OCI-LY1 (cell line): ENCODE measurements at regions not wholly inside any gene's neighbourhood (a gene's known extent, or its start where the extent isn't known, plus 50 kb on each side); places are given as distances from the start of the nearest gene placed in this dataset.

Experiments
- H2AFZ ChIP-seq: fragments of 200-600 bp; sonication (generic), shearing (Covaris generic); 2 replicates; pipeline ENCODE4 v1.6.0; 2014; ENCODE audit warnings: antibody characterized with exemption, mild to moderate bottlenecking, low read length
- H3F3A ChIP-seq: fragments of 200-600 bp; sonication (generic), shearing (Covaris generic); 2 replicates; pipeline ENCODE4 v1.6.0; 2014; ENCODE audit warnings: mild to moderate bottlenecking, antibody characterized with exemption, low read length, moderate library complexity; ENCODE audit not compliant: insufficient read depth
- H3K27ac ChIP-seq: fragments of 200-600 bp; sonication (generic); 2 replicates; pipeline ENCODE4 v1.5.1; 2014; ENCODE audit warnings: low read length, mixed run types, mild to moderate bottlenecking, low read depth; ENCODE audit not compliant: poor library complexity, severe bottlenecking
- H3K27me3 ChIP-seq: fragments of 200-600 bp; sonication (generic); 2 replicates; pipeline ENCODE4 v1.6.0; 2014; ENCODE audit warnings: antibody characterized with exemption, mild to moderate bottlenecking, low read length, moderate library complexity; ENCODE audit not compliant: insufficient read depth
- H3K36me3 ChIP-seq: fragments of 200-600 bp; sonication (generic); 2 replicates; pipeline ENCODE4 v1.6.1; 2014; ENCODE audit warnings: mild to moderate bottlenecking, antibody characterized with exemption, low read length, moderate library complexity, mixed read lengths; ENCODE audit not compliant: insufficient read depth
- H3K4me1 ChIP-seq: fragments of 200-600 bp; sonication (generic); 2 replicates; pipeline ENCODE4 v1.5.1; 2014; ENCODE audit warnings: mild to moderate bottlenecking, low read length, moderate library complexity; ENCODE audit not compliant: insufficient read depth, severe bottlenecking
- H3K4me2 ChIP-seq: fragments of 200-600 bp; sonication (generic), shearing (Covaris generic); 2 replicates; pipeline ENCODE4 v1.6.1; 2014; ENCODE audit warnings: low read length
- H3K4me3 ChIP-seq: fragments of 200-600 bp; sonication (generic); 2 replicates; pipeline ENCODE4 v1.5.1; 2014; ENCODE audit warnings: low read length, low read depth, mild to moderate bottlenecking, mixed read lengths; ENCODE audit not compliant: poor library complexity, severe bottlenecking
- H3K79me2 ChIP-seq: fragments of 200-600 bp; shearing (Covaris generic); 2 replicates; pipeline ENCODE4 v1.6.1; 2016; ENCODE audit warnings: mixed run types, low read length, mixed read lengths; ENCODE audit not compliant: insufficient read depth
- H3K9ac ChIP-seq: fragments of 200-600 bp; sonication (generic), shearing (Covaris generic); 2 replicates; pipeline ENCODE4 v1.6.1; 2014; ENCODE audit warnings: mild to moderate bottlenecking, low read length, mixed read lengths
- H3K9me2 ChIP-seq: fragments of 200-600 bp; sonication (generic), shearing (Covaris generic); 2 replicates; pipeline ENCODE4 v1.6.1; 2014; ENCODE audit warnings: low read depth, mild to moderate bottlenecking, low read length, mixed read lengths
- H3K9me3 ChIP-seq: fragments of 200-600 bp; shearing (Covaris generic); 2 replicates; pipeline ENCODE4 v1.6.1; 2014; ENCODE audit warnings: low read length, mixed read lengths
- H4K20me1 ChIP-seq: fragments of 200-600 bp; sonication (generic), shearing (Covaris generic); 2 replicates; pipeline ENCODE4 v1.6.0; 2016; ENCODE audit warnings: mild to moderate bottlenecking, low read length; ENCODE audit not compliant: insufficient read depth
- EZH2 ChIP-seq: fragments of 200-600 bp; sonication (generic), shearing (Covaris generic); IDR thresholded peaks from 2 replicates; pipeline ENCODE4 v1.8.0; 2017; ENCODE audit warnings: borderline replicate concordance, mixed run types, mild to moderate bottlenecking, antibody characterized with exemption, low read length, moderate library complexity, mixed read lengths
- TF ChIP-seq, protein P1 (sequence below): fragments of 200-600 bp; sonication (generic), shearing (Covaris generic); IDR thresholded peaks from 2 replicates; pipeline ENCODE4 v1.5.1; 2017; ENCODE audit warnings: mild to moderate bottlenecking, antibody characterized with exemption, low read length, moderate library complexity, mixed read lengths

GRCh38 chr2:39849064-39849463 is 70.0 kb upstream of the THUMPD2 start:
- no peaks in the 10 kb centered on the region for H4K20me1 ChIP-seq
- H3K36me3 ChIP-seq, result no peaks in the 10 kb centered on the region
- H3K9me3 ChIP-seq, result no peaks in the 10 kb centered on the region
- H2AFZ ChIP-seq, result no peak overlapping the region
- H3K79me2 ChIP-seq, result no peaks in the 10 kb centered on the region
- H3F3A ChIP-seq, result no peaks in the 10 kb centered on the region
- no peak overlapping the region for H3K4me3 ChIP-seq
- no peak overlapping the region for H3K27ac ChIP-seq
- no peak overlapping the region for H3K4me2 ChIP-seq
- TF ChIP-seq EZH2, result no peak
- TF ChIP-seq, protein P1, sequence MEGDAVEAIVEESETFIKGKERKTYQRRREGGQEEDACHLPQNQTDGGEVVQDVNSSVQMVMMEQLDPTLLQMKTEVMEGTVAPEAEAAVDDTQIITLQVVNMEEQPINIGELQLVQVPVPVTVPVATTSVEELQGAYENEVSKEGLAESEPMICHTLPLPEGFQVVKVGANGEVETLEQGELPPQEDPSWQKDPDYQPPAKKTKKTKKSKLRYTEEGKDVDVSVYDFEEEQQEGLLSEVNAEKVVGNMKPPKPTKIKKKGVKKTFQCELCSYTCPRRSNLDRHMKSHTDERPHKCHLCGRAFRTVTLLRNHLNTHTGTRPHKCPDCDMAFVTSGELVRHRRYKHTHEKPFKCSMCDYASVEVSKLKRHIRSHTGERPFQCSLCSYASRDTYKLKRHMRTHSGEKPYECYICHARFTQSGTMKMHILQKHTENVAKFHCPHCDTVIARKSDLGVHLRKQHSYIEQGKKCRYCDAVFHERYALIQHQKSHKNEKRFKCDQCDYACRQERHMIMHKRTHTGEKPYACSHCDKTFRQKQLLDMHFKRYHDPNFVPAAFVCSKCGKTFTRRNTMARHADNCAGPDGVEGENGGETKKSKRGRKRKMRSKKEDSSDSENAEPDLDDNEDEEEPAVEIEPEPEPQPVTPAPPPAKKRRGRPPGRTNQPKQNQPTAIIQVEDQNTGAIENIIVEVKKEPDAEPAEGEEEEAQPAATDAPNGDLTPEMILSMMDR, result no peak
- no peaks in the 10 kb centered on the region; the same call in 1 of the 2 replicates for H3K27me3 ChIP-seq
- H3K9ac ChIP-seq, result no peak overlapping the region
- H3K4me1 ChIP-seq, result no peaks in the 10 kb centered on the region
- H3K9me2 ChIP-seq, result no peaks in the 10 kb centered on the region

- Histone ChIP-seq H3F3A (no peaks in the 10 kb centered on the region), H3K4me1 (no peaks in the 10 kb centered on the region), H3K36me3 (no peaks in the 10 kb centered on the region), H3K4me2 (no peak overlapping the region), H3K9ac (no peak overlapping the region), H3K9me3 (no peaks in the 10 kb centered on the region), H2AFZ (no peak overlapping the region), H3K27me3 (peaks cover 7% of the 10 kb centered on the region; the same call in 1 of the 2 replicates), H3K4me3 (no peak overlapping the region), H3K79me2 (no peaks in the 10 kb centered on the region), H3K9me2 (no peaks in the 10 kb centered on the region), H3K27ac (no peak overlapping the region), H4K20me1 (no peaks in the 10 kb centered on the region)
- TF ChIP-seq, protein P1, result no peak
Measured at GRCh38 chr2:39845460-39846146, 66.5 kb upstream of the THUMPD2 start.

GRCh38 chr2:39839261-39839848 is 60.3 kb upstream of the THUMPD2 start:
- Histone ChIP-seq H3K4me3 (no peak overlapping the region), H3K9ac (no peak overlapping the region), H3K36me3 (no peaks in the 10 kb centered on the region), H3K9me3 (no peaks in the 10 kb centered on the region), H3K4me1 (peaks cover 5% of the 10 kb centered on the region), H2AFZ (no peak overlapping the region), H3K79me2 (no peaks in the 10 kb centered on the region), H4K20me1 (no peaks in the 10 kb centered on the region), H3F3A (no peaks in the 10 kb centered on the region), H3K4me2 (no peak overlapping the region), H3K27ac (no peak overlapping the region), H3K9me2 (no peaks in the 10 kb centered on the region), H3K27me3 (0 out of 2 replicates have a peak, but pooled peaks cover 7% of the 10 kb centered on the region)
- no peak for TF ChIP-seq EZH2
- TF ChIP-seq, protein P1, result no peak
